WTC11 (cell line): ENCODE measurements at regions not wholly inside any gene's neighbourhood (a gene's known extent, or its start where the extent isn't known, plus 50 kb on each side); places are given as distances from the start of the nearest gene placed in this dataset.

Experiments
- ATAC-seq: fragments of 200-7000 bp; cut with Tn5 transposase; 2 replicates; pipeline ENCODE4 v1.10.0; 2021; ENCODE audit warnings: mild to moderate bottlenecking, moderate library complexity
- CTCF ChIA-PET: fragments of 300-600 bp; sonication (Branson Sonifier 250); formaldehyde crosslinking; loops from one replicate; lab custom pipeline; 2021; ENCODE audit warnings: antibody characterized with exemption; lab: Charles Lee
- POLR2A ChIA-PET: fragments of 350-600 bp; sonication (Branson Sonifier 250); formaldehyde crosslinking; loops from one replicate; lab custom pipeline; 2021; ENCODE audit warnings: antibody characterized with exemption; lab: Charles Lee
- DNase-seq: peaks from one replicate; pipeline ENCODE4 v3.0.0; 2021; ENCODE audit warnings: low spot score
- H3K27ac Mint-ChIP-seq: 2 replicates; pipeline ENCODE4 v1.8.0; 2021; ENCODE audit warnings: mixed read lengths
- H3K27me3 Mint-ChIP-seq: 2 replicates; pipeline ENCODE4 v1.8.0; 2021; ENCODE audit warnings: low read depth, mild to moderate bottlenecking, moderate library complexity, mixed read lengths
- H3K36me3 Mint-ChIP-seq: 2 replicates; pipeline ENCODE4 v1.8.0; 2021; ENCODE audit warnings: mixed read lengths
- H3K4me1 Mint-ChIP-seq: 2 replicates; pipeline ENCODE4 v1.8.0; 2022; ENCODE audit warnings: mixed read lengths
- H3K4me3 Mint-ChIP-seq: 2 replicates; pipeline ENCODE4 v1.8.0; 2021; ENCODE audit warnings: mild to moderate bottlenecking, moderate library complexity, mixed read lengths
- H3K9me3 Mint-ChIP-seq: 2 replicates; pipeline ENCODE4 v1.8.0; 2021; ENCODE audit warnings: mixed read lengths
- ARID4B ChIP-seq: sonication (generic); formaldehyde crosslinking; IDR thresholded peaks from 2 replicates; pipeline ENCODE4 v1.8.0; 2023; ENCODE audit warnings: missing genetic modification reagents, mild to moderate bottlenecking, borderline replicate concordance
- ATF1 ChIP-seq: sonication (generic); formaldehyde crosslinking; IDR thresholded peaks from 2 replicates; pipeline ENCODE4 v1.8.1; 2023; ENCODE audit warnings: mild to moderate bottlenecking, moderate library complexity, missing genetic modification reagents
- E2F1 ChIP-seq: sonication (generic); formaldehyde crosslinking; IDR thresholded peaks from 2 replicates; pipeline ENCODE4 v1.8.0; 2022; ENCODE audit warnings: mild to moderate bottlenecking, missing genetic modification reagents
- E2F5 ChIP-seq: sonication (generic); formaldehyde crosslinking; IDR thresholded peaks from 2 replicates; pipeline ENCODE4 v1.8.1; 2022; ENCODE audit warnings: mild to moderate bottlenecking, moderate library complexity, missing genetic modification reagents
- ESRRA ChIP-seq: sonication (generic); formaldehyde crosslinking; IDR thresholded peaks from 2 replicates; pipeline ENCODE4 v1.8.1; 2022; ENCODE audit warnings: mild to moderate bottlenecking, missing genetic modification reagents, borderline replicate concordance
- GTF2I ChIP-seq: fragments of 250-450 bp; sonication (Bioruptor Pico); conservative IDR thresholded peaks from 2 replicates; pipeline ENCODE4 v1.4.0; 2021; ENCODE audit warnings: mild to moderate bottlenecking
- JAZF1 ChIP-seq: fragments of 250-450 bp; sonication (Bioruptor Pico); IDR thresholded peaks from 2 replicates; pipeline ENCODE4 v1.9.0; 2021; ENCODE audit warnings: moderate library complexity, mild to moderate bottlenecking, inconsistent platforms
- MLX ChIP-seq: sonication (generic); formaldehyde crosslinking; IDR thresholded peaks from 2 replicates; pipeline ENCODE4 v1.8.1; 2023; ENCODE audit warnings: mild to moderate bottlenecking, missing genetic modification reagents, moderate library complexity
- NFATC4 ChIP-seq: fragments of 250-450 bp; sonication (Bioruptor Pico); IDR thresholded peaks from 2 replicates; pipeline ENCODE4 v1.9.0; 2021; ENCODE audit warnings: mild to moderate bottlenecking
- NR2C2 ChIP-seq: sonication (generic); formaldehyde crosslinking; IDR thresholded peaks from 2 replicates; pipeline ENCODE4 v1.8.0; 2022; ENCODE audit warnings: mild to moderate bottlenecking, missing genetic modification reagents
- OVOL2 ChIP-seq: fragments of 250-450 bp; sonication (Bioruptor Pico); IDR thresholded peaks from 2 replicates; pipeline ENCODE4 v1.9.0; 2021; ENCODE audit warnings: mild to moderate bottlenecking, borderline replicate concordance
- TCF7 ChIP-seq: sonication (generic); formaldehyde crosslinking; IDR thresholded peaks from 2 replicates; pipeline ENCODE4 v1.8.0; 2022; ENCODE audit warnings: mild to moderate bottlenecking, low read depth, missing genetic modification reagents, moderate library complexity
- TEAD4 ChIP-seq: sonication (generic); formaldehyde crosslinking; IDR thresholded peaks from 2 replicates; pipeline ENCODE4 v1.8.0; 2022; ENCODE audit warnings: mild to moderate bottlenecking, missing genetic modification reagents
- ZMAT4 ChIP-seq: fragments of 250-450 bp; sonication (Bioruptor Pico); IDR thresholded peaks from 2 replicates; pipeline ENCODE4 v1.9.0; 2021; ENCODE audit warnings: mild to moderate bottlenecking
- ZNF219 ChIP-seq: sonication (generic); formaldehyde crosslinking; IDR thresholded peaks from 2 replicates; pipeline ENCODE4 v1.8.0; 2023; ENCODE audit warnings: missing genetic modification reagents, mild to moderate bottlenecking, borderline replicate concordance
- ZNF317 ChIP-seq: sonication (generic); formaldehyde crosslinking; IDR thresholded peaks from 2 replicates; pipeline ENCODE4 v1.8.1; 2023; ENCODE audit warnings: low read depth, mild to moderate bottlenecking, moderate library complexity, missing genetic modification reagents, borderline replicate concordance
- ZNF423 ChIP-seq: fragments of 250-450 bp; sonication (Bioruptor Pico); IDR thresholded peaks from 2 replicates; pipeline ENCODE4 v2.1.2; 2022; ENCODE audit warnings: mild to moderate bottlenecking, moderate library complexity

- no peak for TF ChIP-seq ATF1 (CRISPR knock-in tag)
Measured at GRCh38 chr22:48180631-48181030, 1418.2 kb downstream of the TBC1D22A start (continued).

GRCh38 chr22:48179571-48180546 lies 1417.4 kb downstream of the TBC1D22A start:
- H3K9me3 Mint-ChIP-seq, result peaks cover 8% of the 10 kb centered on the region
- CTCF ChIA-PET, result no interaction called here
- H3K4me3 Mint-ChIP-seq, result no peak overlapping the region
- POLR2A ChIA-PET, result no interaction called here
- DNase-seq (no peak), ATAC-seq (no peak)
- no peaks in the 10 kb centered on the region for H3K4me1 Mint-ChIP-seq
- H3K27ac Mint-ChIP-seq, result no peak overlapping the region
- H3K27me3 Mint-ChIP-seq, result no peaks in the 10 kb centered on the region; the same call in 1 of the 2 replicates
- TF ChIP-seq GTF2I (CRISPR knock-in tag), result no peak
- no peak for TF ChIP-seq OVOL2 (CRISPR knock-in tag)
- TF ChIP-seq MLX (CRISPR knock-in tag), result no peak
- TF ChIP-seq TCF7 (CRISPR knock-in tag), result no peak
- no peak for TF ChIP-seq ZNF219 (CRISPR knock-in tag)
- no peak for TF ChIP-seq ESRRA (CRISPR knock-in tag)
- TF ChIP-seq ARID4B, result no peak
- TF ChIP-seq NR2C2 (CRISPR knock-in tag), result no peak
- TF ChIP-seq NFATC4 (CRISPR knock-in tag), result no peak
- TF ChIP-seq TEAD4 (CRISPR knock-in tag), result no peak
- TF ChIP-seq ZMAT4 (CRISPR knock-in tag), result no peak
- no peak for TF ChIP-seq E2F5 (CRISPR knock-in tag)
- no peak for TF ChIP-seq E2F1 (CRISPR knock-in tag)
- TF ChIP-seq ZNF317 (CRISPR knock-in tag), result no peak
- TF ChIP-seq JAZF1 (CRISPR knock-in tag), result no peak
- TF ChIP-seq ZNF423 (CRISPR knock-in tag), result no peak
- H3K36me3 Mint-ChIP-seq, result no peaks in the 10 kb centered on the region
